Karpas-422 (cell line): ENCODE measurements at regions not wholly inside any gene's neighbourhood (a gene's known extent, or its start where the extent isn't known, plus 50 kb on each side); places are given as distances from the start of the nearest gene placed in this dataset.

Experiments used
- DNase-seq: peaks from one replicate; pipeline ENCODE4 v3.0.0-alpha.2; 2015
- H2AFZ ChIP-seq: fragments of 200-600 bp; sonication (generic); 2 replicates; pipeline ENCODE4 v1.6.1; 2014; ENCODE audit warnings: antibody characterized with exemption, low read length, mixed read lengths
- H3K27ac ChIP-seq: fragments of 200-600 bp; sonication (generic); 2 replicates; pipeline ENCODE4 v1.5.1; 2014; ENCODE audit warnings: mild to moderate bottlenecking, low read length, moderate library complexity
- H3K27me3 ChIP-seq: fragments of 200-600 bp; sonication (generic); 2 replicates; pipeline ENCODE4 v1.6.1; 2014; ENCODE audit warnings: low read length, mixed read lengths
- H3K36me3 ChIP-seq: fragments of 200-600 bp; sonication (generic); 2 replicates; pipeline ENCODE4 v1.6.1; 2014; ENCODE audit warnings: low read length, mixed read lengths; ENCODE audit not compliant: insufficient read depth
- H3K4me1 ChIP-seq: fragments of 200-600 bp; sonication (generic); 2 replicates; pipeline ENCODE4 v1.6.1; 2014; ENCODE audit warnings: mild to moderate bottlenecking, low read length, mixed read lengths
- H3K4me2 ChIP-seq: fragments of 200-600 bp; sonication (generic); 2 replicates; pipeline ENCODE4 v1.6.1; 2014; ENCODE audit warnings: low read length, low read depth, mild to moderate bottlenecking; ENCODE audit not compliant: poor library complexity, severe bottlenecking
- H3K4me3 ChIP-seq: fragments of 200-600 bp; sonication (generic); 2 replicates; pipeline ENCODE4 v1.5.1; 2014; ENCODE audit warnings: mild to moderate bottlenecking, antibody characterized with exemption, low read length, mixed read lengths
- H3K79me2 ChIP-seq: fragments of 200-600 bp; sonication (generic); 2 replicates; pipeline ENCODE4 v1.6.1; 2014; ENCODE audit warnings: mild to moderate bottlenecking, low read length, mixed read lengths
- H3K9ac ChIP-seq: fragments of 200-600 bp; sonication (generic); 2 replicates; pipeline ENCODE4 v1.6.0; 2014; ENCODE audit warnings: low read length
- H3K9me2 ChIP-seq: fragments of 200-600 bp; sonication (generic), shearing (Covaris generic); replicated peaks from 2 replicates; pipeline ENCODE4 v1.6.0; 2014; ENCODE audit warnings: mild to moderate bottlenecking, low read length, moderate library complexity; ENCODE audit not compliant: insufficient read depth
- H3K9me3 ChIP-seq: fragments of 300-700, 200-600 bp; sonication (generic); 2 replicates; pipeline ENCODE4 v1.6.1; 2014; ENCODE audit warnings: low read length, mixed read lengths
- H4K20me1 ChIP-seq: fragments of 200-600 bp; sonication (generic); 2 replicates; pipeline ENCODE4 v1.6.1; 2014; ENCODE audit warnings: mild to moderate bottlenecking, antibody characterized with exemption, low read length, low read depth; ENCODE audit not compliant: insufficient read depth

DNA sequence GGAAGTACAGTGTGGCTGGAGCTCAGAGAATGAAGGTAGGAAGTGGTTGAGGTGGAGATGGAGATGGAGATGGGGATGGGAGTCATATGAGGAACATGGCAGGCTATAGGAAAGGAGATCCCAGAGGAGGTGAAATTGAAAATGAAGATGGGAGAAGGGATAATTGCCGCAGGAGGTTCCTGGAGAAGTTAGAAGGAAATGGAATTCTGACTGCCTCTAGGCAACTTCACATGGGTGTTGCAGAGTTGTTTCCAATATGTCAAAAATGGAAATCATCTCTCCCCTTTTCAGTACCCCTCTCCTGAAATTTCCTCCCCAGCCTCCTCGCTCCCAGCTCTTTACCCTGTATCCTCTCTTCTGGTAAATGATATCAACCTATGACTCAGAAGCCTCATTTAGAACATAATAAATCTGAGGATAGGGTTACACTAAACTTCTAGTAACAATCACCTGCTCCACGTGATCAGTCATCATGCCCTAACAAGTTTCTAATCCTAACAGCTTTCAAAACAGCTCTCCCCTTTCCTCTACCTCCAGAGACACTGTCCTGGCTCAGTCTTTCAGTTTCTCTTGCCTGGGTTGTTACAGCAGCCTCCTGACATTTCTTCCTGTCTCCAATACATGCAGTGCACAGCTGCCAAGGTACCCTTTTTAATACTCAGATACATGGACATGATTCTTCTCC lies 201.9 kb upstream of the RBMS1 start:
- Histone ChIP-seq H4K20me1 (no peaks in the 10 kb centered on the region), H3K27ac (no peak overlapping the region), H3K4me1 (no peaks in the 10 kb centered on the region), H3K36me3 (no peaks in the 10 kb centered on the region), H3K4me2 (no peak overlapping the region), H3K9me3 (no peaks in the 10 kb centered on the region), H3K9me2 (no peaks in the 10 kb centered on the region), H3K27me3 (no peaks in the 10 kb centered on the region), H3K79me2 (no peaks in the 10 kb centered on the region), H3K4me3 (no peak overlapping the region), H2AFZ (no peak overlapping the region), H3K9ac (no peak overlapping the region)
- no peak for DNase-seq

DNA sequence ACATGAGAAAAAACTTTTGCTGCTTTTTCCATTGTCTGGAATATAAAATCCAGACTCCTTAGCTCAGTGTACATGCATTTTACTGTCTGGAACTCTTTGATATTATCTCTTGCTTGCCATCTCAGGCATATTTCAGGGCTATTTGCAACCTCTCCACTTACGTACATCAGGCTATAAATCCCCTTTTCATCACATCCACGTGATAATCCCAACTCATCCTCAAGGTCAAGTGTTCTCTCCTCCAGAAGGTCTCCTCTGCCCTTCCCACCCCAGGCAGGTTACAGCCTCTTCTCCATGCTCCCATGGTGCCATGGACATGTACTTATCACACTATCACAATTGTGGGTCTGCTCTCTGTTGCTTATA lies 202.5 kb upstream of the RBMS1 start:
- H4K20me1 ChIP-seq: no peaks in the 10 kb centered on the region
- H3K4me1 ChIP-seq: no peaks in the 10 kb centered on the region
- no peaks in the 10 kb centered on the region for H3K9me2 ChIP-seq
- H3K9ac ChIP-seq: no peak overlapping the region
- no peaks in the 10 kb centered on the region for H3K36me3 ChIP-seq
- no peaks in the 10 kb centered on the region for H3K79me2 ChIP-seq
- no peak overlapping the region for H3K27ac ChIP-seq
- no peak overlapping the region for H2AFZ ChIP-seq
- H3K4me3 ChIP-seq: no peak overlapping the region
- no peak overlapping the region for H3K4me2 ChIP-seq
- no peaks in the 10 kb centered on the region for H3K27me3 ChIP-seq
- DNase-seq: no peak
- H3K9me3 ChIP-seq: no peaks in the 10 kb centered on the region

DNA sequence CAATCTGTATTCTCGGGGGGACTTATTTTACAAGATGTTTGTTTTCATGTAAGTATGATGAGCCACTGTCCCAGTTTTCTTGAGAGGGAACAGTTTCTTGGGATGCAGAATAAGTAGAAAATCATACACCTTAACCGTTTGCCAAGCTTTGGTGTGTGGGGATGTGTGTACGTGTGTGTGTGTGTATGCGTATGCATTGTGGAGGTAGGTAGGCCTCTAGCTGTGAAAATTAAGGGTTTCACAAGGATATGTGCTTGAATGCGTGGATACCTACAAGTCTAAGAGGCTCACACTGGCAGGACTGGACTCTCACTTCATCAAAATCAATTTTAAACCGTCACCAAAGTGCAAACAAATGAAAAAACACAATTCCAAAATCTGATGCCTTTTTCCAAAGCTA lies 204.2 kb upstream of the RBMS1 start:
- no peaks in the 10 kb centered on the region for H3K27me3 ChIP-seq
- H3K27ac ChIP-seq: no peak overlapping the region
- H3K4me2 ChIP-seq: no peak overlapping the region
- H3K9ac ChIP-seq: no peak overlapping the region
- no peak overlapping the region for H3K4me3 ChIP-seq
- H3K9me3 ChIP-seq: no peaks in the 10 kb centered on the region
- no peaks in the 10 kb centered on the region for H3K4me1 ChIP-seq
- no peak for DNase-seq
- H3K36me3 ChIP-seq: no peaks in the 10 kb centered on the region
- no peaks in the 10 kb centered on the region for H4K20me1 ChIP-seq
- H3K9me2 ChIP-seq: no peaks in the 10 kb centered on the region
- H3K79me2 ChIP-seq: no peaks in the 10 kb centered on the region
- no peak overlapping the region for H2AFZ ChIP-seq

DNA sequence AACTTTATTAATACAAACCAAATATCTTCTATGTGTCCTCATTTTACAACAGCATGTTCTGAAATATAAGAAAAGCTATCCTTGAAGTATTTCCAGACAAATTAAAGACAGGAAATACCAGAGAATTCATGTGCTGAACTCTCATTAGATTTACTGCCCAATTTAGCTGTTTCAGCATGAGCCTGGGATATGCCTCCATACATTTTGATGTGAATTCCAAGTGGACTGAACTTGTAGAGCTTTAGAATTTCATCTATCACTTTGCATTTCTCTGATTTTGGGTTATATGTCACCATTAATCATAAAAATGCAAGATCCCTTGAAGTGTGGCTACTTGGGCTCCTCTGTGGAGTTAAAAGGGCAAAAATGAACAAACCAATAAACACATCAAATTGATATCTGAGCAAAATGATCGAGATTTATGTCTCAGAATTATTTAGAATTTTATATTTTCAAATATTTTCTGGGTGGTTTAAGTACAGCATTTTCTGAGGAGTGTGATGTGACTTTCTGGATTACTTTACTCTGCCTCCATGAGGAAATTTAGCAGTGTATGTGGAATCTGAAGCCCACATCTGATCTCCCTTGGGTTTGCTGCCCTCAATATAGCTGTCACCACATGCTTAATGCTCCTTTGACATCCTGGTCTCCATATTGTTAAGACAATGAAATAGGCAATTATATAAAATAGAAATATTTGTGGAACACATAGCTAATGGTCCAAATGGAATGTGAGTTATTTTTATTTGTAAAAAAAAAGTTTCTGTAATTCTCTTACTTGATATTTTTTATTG lies 206.6 kb upstream of the RBMS1 start:
- Histone ChIP-seq H3K27ac (no peak overlapping the region), H3K9me2 (no peaks in the 10 kb centered on the region), H3K27me3 (no peaks in the 10 kb centered on the region), H3K4me2 (no peak overlapping the region), H3K36me3 (no peaks in the 10 kb centered on the region), H2AFZ (no peak overlapping the region), H3K9ac (no peak overlapping the region), H4K20me1 (no peaks in the 10 kb centered on the region), H3K4me3 (no peak overlapping the region), H3K4me1 (peaks cover 14% of the 10 kb centered on the region), H3K9me3 (no peaks in the 10 kb centered on the region), H3K79me2 (no peaks in the 10 kb centered on the region)
- DNase-seq: no peak

DNA sequence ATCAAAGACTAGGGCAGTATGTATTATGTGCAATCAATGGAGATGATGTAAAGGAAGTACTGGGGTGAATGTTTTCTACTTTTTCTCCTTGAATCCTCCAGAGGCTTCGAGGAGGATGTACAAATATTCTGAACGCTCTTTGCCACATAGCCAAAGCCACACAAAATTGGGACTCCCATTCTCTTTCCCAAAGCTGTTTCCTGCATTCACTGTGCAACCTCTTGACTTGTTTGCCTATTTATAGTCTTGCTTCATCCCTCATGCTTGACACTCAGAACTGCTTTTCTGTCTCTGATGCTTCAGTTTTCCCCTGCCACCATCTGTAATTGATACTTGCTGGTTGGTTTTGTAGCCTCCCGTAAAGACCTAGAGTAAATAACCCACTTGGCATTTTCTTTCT lies 208.2 kb upstream of the RBMS1 start:
- Histone ChIP-seq H2AFZ (no peak overlapping the region), H3K4me2 (no peak overlapping the region), H3K4me1 (peaks cover 14% of the 10 kb centered on the region), H3K36me3 (no peaks in the 10 kb centered on the region), H3K9me2 (no peaks in the 10 kb centered on the region), H3K9me3 (no peaks in the 10 kb centered on the region), H3K4me3 (no peak overlapping the region), H3K27ac (no peak overlapping the region), H3K27me3 (no peaks in the 10 kb centered on the region), H3K79me2 (no peaks in the 10 kb centered on the region), H4K20me1 (no peaks in the 10 kb centered on the region), H3K9ac (no peak overlapping the region)
- DNase-seq: no peak

DNA sequence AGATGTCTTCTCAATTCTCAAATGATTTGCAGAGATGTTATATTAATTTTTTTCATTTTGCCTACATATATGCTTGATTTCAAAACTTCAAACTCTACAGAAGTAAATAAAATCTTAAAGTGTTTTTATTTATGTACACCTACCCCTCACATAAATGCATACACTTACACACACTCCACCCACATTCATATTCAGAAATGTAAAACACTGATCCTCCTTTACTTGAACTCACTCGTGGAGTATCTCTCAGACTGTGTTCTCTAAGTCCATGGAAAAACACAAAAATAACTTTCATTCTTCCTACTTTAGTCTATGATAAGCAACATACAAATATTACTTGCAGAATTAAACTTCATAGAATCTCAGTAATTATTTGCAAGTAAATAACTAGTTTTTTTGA lies 209.1 kb upstream of the RBMS1 start:
- Histone ChIP-seq H3K4me1 (peaks cover 14% of the 10 kb centered on the region), H2AFZ (no peak overlapping the region), H3K4me2 (no peak overlapping the region), H3K27me3 (no peaks in the 10 kb centered on the region), H4K20me1 (no peaks in the 10 kb centered on the region), H3K27ac (no peak overlapping the region), H3K36me3 (no peaks in the 10 kb centered on the region), H3K9me2 (no peaks in the 10 kb centered on the region), H3K4me3 (no peak overlapping the region), H3K9ac (no peak overlapping the region), H3K9me3 (no peaks in the 10 kb centered on the region), H3K79me2 (no peaks in the 10 kb centered on the region)
- DNase-seq: no peak

DNA sequence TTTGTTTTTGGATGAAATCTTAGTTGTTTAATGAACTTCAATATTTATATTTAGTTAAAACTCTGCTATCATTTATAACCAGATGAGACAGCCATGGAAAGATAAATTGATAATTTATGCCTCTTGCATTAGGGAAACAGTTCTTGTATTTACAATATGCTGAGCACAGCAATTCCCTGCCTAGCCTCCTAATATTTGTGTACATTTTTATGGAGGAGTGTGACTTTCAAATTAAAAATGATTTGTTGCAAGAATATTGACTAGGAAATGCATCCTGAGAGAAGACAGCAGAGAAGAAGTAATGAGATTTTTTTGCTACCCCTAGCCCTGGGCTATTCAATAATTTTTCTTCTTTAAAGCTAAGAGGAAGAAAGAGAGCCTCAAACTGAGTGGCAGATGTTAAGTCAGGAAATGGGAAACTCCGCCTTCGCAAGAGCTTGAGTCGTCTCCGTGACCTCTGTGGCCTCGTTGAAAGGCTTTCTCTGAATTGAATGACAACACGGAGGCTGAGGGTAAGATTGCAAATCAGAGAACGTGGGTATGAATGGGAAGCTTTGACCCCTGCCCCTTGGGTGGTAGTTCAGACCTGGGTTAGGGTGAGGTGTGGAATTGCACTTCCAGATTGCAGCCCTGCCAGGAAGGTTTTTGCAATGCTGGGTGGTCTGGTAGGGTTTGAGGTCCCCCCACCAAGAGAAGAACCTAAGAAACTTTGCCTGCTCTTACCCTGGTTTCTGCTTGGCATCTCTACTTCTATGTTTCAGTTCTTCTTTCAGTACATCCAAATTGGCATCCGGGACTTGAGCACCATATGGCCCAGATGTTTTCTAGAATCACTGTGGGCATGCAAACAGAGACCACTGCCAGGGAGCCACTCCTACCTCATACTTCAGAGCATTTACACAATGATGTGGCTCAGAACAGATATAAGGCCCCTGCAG lies 210.3 kb upstream of the RBMS1 start:
- Histone ChIP-seq H3K4me1 (peaks cover 14% of the 10 kb centered on the region), H3K27me3 (no peaks in the 10 kb centered on the region), H3K9me2 (no peaks in the 10 kb centered on the region), H2AFZ (no peak overlapping the region), H3K9me3 (no peaks in the 10 kb centered on the region), H3K79me2 (no peaks in the 10 kb centered on the region), H3K27ac (no peak overlapping the region), H3K9ac (no peak overlapping the region), H3K4me2 (no peak overlapping the region), H3K36me3 (no peaks in the 10 kb centered on the region), H3K4me3 (no peak overlapping the region), H4K20me1 (no peaks in the 10 kb centered on the region)
- DNase-seq: peak; percentile 55

DNA sequence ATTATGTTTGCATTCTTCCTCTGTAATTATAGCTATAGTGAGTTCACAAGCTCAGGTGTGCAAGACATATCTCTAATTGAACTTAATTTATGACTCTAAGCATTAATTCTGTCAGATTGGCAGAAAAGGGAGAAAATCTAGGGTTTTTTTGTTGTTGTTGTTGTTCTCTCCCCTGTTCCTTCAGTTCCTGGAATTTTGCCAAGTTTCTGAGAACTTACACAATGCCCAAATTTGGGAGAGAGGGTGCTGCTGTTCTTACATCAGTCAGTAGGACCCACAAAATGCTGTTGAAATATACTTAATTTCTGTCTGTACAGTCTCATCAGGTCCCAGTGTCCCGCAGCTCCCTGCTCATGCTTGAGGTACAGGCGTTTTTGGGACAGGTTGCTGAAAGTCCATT lies 221.8 kb upstream of the RBMS1 start:
- Histone ChIP-seq H3K4me2 (no peak overlapping the region), H3K9ac (no peak overlapping the region), H3K27ac (no peak overlapping the region), H3K4me1 (no peaks in the 10 kb centered on the region), H3K9me3 (no peaks in the 10 kb centered on the region), H3K36me3 (no peaks in the 10 kb centered on the region), H3K4me3 (no peak overlapping the region), H3K27me3 (no peaks in the 10 kb centered on the region), H3K79me2 (no peaks in the 10 kb centered on the region), H2AFZ (no peak overlapping the region), H3K9me2 (no peaks in the 10 kb centered on the region; the same call in 1 of the 2 replicates), H4K20me1 (no peaks in the 10 kb centered on the region)
- no peak for DNase-seq
